Transverse colon (tissue), 4 donors: ENCODE measurements at regions not wholly inside any gene's neighbourhood (a gene's known extent, or its start where the extent isn't known, plus 50 kb on each side); places are given as distances from the start of the nearest gene placed in this dataset.

Source experiments
- CTCF ChIP-seq, 5 experiments: fragments of 200-600 bp in 3 of 5; fragments of 450-650 bp in 2 of 5; sonication (generic) in 3 of 5; IDR thresholded peaks; 1 replicate in 2 of 5; 2 replicates in 3 of 5; pipeline ENCODE4 v1.5.1; 2016 to 2017; ENCODE audit warnings: antibody characterized with exemption in 5 of 5, inconsistent platforms in 3 of 5, mild to moderate bottlenecking in 2 of 5, moderate library complexity in 1 of 5
- POLR2AphosphoS5 ChIP-seq, 3 donors: sonication (generic); formaldehyde crosslinking; IDR thresholded peaks; one replicate each; pipeline ENCODE4 v1.6.1; 2016; ENCODE audit warnings: antibody characterized with exemption in 3 of 3

DNA sequence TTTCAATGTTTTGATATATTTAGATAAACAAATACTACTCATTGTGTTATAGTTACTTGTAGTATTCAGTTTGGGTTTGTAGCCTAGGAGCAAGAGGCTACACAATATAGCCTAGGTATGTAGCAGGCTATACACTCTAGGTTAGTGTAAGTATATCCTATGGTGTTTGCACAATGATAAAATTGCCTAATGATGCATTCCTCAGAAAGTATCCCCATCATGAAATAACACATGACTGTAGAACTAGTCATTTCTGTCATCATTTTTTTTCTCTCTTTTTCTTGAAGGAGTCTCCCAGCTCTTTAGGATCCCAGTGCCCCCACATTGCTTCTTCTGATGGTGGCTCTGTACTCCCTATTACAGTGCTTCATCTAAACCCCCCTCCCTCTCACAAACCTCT lies 157.7 kb upstream of the CADPS start:
- TF ChIP-seq CTCF (IDR thresholded peaks at IDR 0.05) (no peak), POLR2AphosphoS5 (IDR thresholded peaks at IDR 0.05) (no peak)
